ENCODE measurements at regions not wholly inside any gene's neighbourhood (a gene's known extent, or its start where the extent isn't known, plus 50 kb on each side); places are given as distances from the start of the nearest gene placed in this dataset.

GRCh38 chr6:154916857-154917256 is 78.3 kb upstream of the TIAM2 start:
- no peak for TF ChIP-seq POLR2A (IDR thresholded peaks at IDR 0.05)
- no peak for TF ChIP-seq POLR2AphosphoS5 (IDR thresholded peaks at IDR 0.05)
- TF ChIP-seq EP300 (IDR thresholded peaks at IDR 0.05) = no peak
- TF ChIP-seq CTCF (IDR thresholded peaks at IDR 0.05) = no peak

Measured in upper lobe of left lung (tissue), 4 donors.